ENCODE measurements at regions not wholly inside any gene's neighbourhood (a gene's known extent, or its start where the extent isn't known, plus 50 kb on each side); places are given as distances from the start of the nearest gene placed in this dataset.

- no peak for DNase-seq
Observed at GRCh38 chr2:11102956-11103860, 52.1 kb upstream of the SLC66A3 start.

- DNase-seq: no peak
Observed at GRCh38 chr2:11103984-11104793, 51.1 kb upstream of the SLC66A3 start.

- no peak for DNase-seq
Observed at GRCh38 chr2:11104794-11105660, 50.2 kb upstream of the SLC66A3 start.

Measured in hindlimb muscle (tissue), 1 donor.